HG03565 (cell line): ENCODE measurements at regions not wholly inside any gene's neighbourhood (a gene's known extent, or its start where the extent isn't known, plus 50 kb on each side); places are given as distances from the start of the nearest gene placed in this dataset.

Experiments
- ATAC-seq: cut with Tn5 transposase; IDR thresholded peaks from one replicate; pipeline ENCODE4 v1.9.1; 2021; ENCODE audit warnings: mild to moderate bottlenecking, moderate library complexity; ENCODE audit not compliant: unreplicated experiment

- no peak for ATAC-seq
Measured at GRCh38 chr6:134381959-134382358, 64.0 kb upstream of the SGK1 start.

GRCh38 chr6:134379599-134379998 lies 61.7 kb upstream of the SGK1 start:
- ATAC-seq, result no peak

GRCh38 chr6:134379076-134379475 lies 61.2 kb upstream of the SGK1 start:
- ATAC-seq, result peak; percentile 94

GRCh38 chr6:134378426-134378825 lies 60.5 kb upstream of the SGK1 start:
- no peak for ATAC-seq

GRCh38 chr6:134376785-134377184 lies 58.9 kb upstream of the SGK1 start:
- ATAC-seq, result no peak

- no peak for ATAC-seq
Measured at GRCh38 chr6:134375220-134375580, 57.3 kb upstream of the SGK1 start.

GRCh38 chr6:134374491-134375219 lies 56.7 kb upstream of the SGK1 start:
- no peak for ATAC-seq

- no peak for ATAC-seq
Measured at GRCh38 chr6:134373993-134374392, 56.1 kb upstream of the SGK1 start.

GRCh38 chr6:134373282-134373922 lies 55.5 kb upstream of the SGK1 start:
- peak; percentile 96 for ATAC-seq

GRCh38 chr6:134372603-134373281 lies 54.8 kb upstream of the SGK1 start:
- no peak for ATAC-seq

- no peak for ATAC-seq
Measured at GRCh38 chr6:134368670-134369069, 50.8 kb upstream of the SGK1 start.
